ENCODE measurements at regions not wholly inside any gene's neighbourhood (a gene's known extent, or its start where the extent isn't known, plus 50 kb on each side); places are given as distances from the start of the nearest gene placed in this dataset.

DNA sequence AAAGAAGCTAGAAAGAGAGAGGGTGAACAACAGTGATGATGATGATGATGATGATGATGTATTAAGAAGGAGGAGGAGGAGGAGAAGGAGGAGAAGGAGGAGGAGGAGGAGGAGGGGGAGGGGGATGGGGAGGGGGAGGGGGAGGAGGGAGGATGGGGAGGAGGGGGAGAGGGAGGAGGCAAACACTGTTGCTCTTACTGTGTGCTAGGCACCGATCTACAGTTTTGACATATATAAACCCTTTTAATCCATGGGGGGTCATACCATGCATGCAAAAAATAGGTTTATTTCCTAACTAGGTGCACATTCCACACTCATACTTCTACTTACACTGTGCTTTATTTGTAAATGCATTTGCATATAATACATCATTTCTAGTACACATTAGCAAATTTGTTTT, 482.8 kb upstream of the FAM241A start:
- TF ChIP-seq NFIC (IDR thresholded peaks at IDR 0.05) = no peak
- TF ChIP-seq EGR1 (IDR thresholded peaks at IDR 0.05) = no peak
- TF ChIP-seq, protein P1, sequence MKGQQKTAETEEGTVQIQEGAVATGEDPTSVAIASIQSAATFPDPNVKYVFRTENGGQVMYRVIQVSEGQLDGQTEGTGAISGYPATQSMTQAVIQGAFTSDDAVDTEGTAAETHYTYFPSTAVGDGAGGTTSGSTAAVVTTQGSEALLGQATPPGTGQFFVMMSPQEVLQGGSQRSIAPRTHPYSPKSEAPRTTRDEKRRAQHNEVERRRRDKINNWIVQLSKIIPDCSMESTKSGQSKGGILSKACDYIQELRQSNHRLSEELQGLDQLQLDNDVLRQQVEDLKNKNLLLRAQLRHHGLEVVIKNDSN (IDR thresholded peaks at IDR 0.05) = no peak
- no peak for TF ChIP-seq TEAD4 (IDR thresholded peaks at IDR 0.05)
- TF ChIP-seq RAD21 (IDR thresholded peaks at IDR 0.05; ENCODE audit: low read depth) = no peak
- no peak for TF ChIP-seq EP300 (IDR thresholded peaks at IDR 0.05; ENCODE audit: borderline replicate concordance)
- no peak for TF ChIP-seq YY1 (IDR thresholded peaks at IDR 0.05; ENCODE audit: low read depth)
- TF ChIP-seq CEBPB (IDR thresholded peaks at IDR 0.05) = no peak
- TF ChIP-seq CREB1 (IDR thresholded peaks at IDR 0.05; ENCODE audit: low read depth) = no peak
- TF ChIP-seq, protein P2, sequence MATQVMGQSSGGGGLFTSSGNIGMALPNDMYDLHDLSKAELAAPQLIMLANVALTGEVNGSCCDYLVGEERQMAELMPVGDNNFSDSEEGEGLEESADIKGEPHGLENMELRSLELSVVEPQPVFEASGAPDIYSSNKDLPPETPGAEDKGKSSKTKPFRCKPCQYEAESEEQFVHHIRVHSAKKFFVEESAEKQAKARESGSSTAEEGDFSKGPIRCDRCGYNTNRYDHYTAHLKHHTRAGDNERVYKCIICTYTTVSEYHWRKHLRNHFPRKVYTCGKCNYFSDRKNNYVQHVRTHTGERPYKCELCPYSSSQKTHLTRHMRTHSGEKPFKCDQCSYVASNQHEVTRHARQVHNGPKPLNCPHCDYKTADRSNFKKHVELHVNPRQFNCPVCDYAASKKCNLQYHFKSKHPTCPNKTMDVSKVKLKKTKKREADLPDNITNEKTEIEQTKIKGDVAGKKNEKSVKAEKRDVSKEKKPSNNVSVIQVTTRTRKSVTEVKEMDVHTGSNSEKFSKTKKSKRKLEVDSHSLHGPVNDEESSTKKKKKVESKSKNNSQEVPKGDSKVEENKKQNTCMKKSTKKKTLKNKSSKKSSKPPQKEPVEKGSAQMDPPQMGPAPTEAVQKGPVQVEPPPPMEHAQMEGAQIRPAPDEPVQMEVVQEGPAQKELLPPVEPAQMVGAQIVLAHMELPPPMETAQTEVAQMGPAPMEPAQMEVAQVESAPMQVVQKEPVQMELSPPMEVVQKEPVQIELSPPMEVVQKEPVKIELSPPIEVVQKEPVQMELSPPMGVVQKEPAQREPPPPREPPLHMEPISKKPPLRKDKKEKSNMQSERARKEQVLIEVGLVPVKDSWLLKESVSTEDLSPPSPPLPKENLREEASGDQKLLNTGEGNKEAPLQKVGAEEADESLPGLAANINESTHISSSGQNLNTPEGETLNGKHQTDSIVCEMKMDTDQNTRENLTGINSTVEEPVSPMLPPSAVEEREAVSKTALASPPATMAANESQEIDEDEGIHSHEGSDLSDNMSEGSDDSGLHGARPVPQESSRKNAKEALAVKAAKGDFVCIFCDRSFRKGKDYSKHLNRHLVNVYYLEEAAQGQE (IDR thresholded peaks at IDR 0.05; ENCODE audit: low read depth) = no peak
- no peak for TF ChIP-seq TAF1 (IDR thresholded peaks at IDR 0.05; ENCODE audit: low read depth)
- no peak for TF ChIP-seq FOXM1 (IDR thresholded peaks at IDR 0.05; ENCODE audit: borderline replicate concordance, low read depth)

Data from Ishikawa (cell line).